Kidney (tissue), 13 donors: ENCODE measurements at regions not wholly inside any gene's neighbourhood (a gene's known extent, or its start where the extent isn't known, plus 50 kb on each side); places are given as distances from the start of the nearest gene placed in this dataset.

Experiments
- DNase-seq, 5 donors: peaks; one replicate each; pipeline ENCODE4 v3.0.0-alpha.2; 2013 to 2020
- FAIRE-seq: peaks from 2 replicates; lab custom pipeline; 2012; peaks lifted over from hg19 to GRCh38; lab: Jason Lieb, UNC
- H3K27ac ChIP-seq, 2 donors: one replicate each; pipeline ENCODE4 v1.7.0; 2013; ENCODE audit warnings: low read depth in 2 of 2, low read length in 2 of 2, inconsistent platforms in 1 of 2
- H3K27me3 ChIP-seq: one replicate; pipeline ENCODE4 v1.7.1; 2013; ENCODE audit warnings: low read length, inconsistent platforms; ENCODE audit not compliant: control insufficient read depth, insufficient read depth
- H3K36me3 ChIP-seq, 3 donors: one replicate each; pipeline versions ENCODE4 v1.7.0 to v1.7.1; 2013; ENCODE audit warnings: low read length in 3 of 3, control low read depth in 1 of 3, inconsistent platforms in 1 of 3; ENCODE audit not compliant: insufficient read depth in 3 of 3, control insufficient read depth in 2 of 3
- H3K4me1 ChIP-seq, 3 donors: one replicate each; pipeline versions ENCODE4 v1.7.0 to v1.7.1; 2013; ENCODE audit warnings: low read length in 3 of 3, inconsistent platforms in 1 of 3, low read depth in 1 of 3; ENCODE audit not compliant: control insufficient read depth in 2 of 3, insufficient read depth in 2 of 3
- H3K4me3 ChIP-seq, 3 donors: one replicate each; pipeline versions ENCODE4 v1.7.0 to v1.8.1; 2013; ENCODE audit warnings: low read length in 3 of 3, control low read depth in 1 of 3, inconsistent platforms in 1 of 3
- H3K9ac ChIP-seq, 3 donors: one replicate each; pipeline versions ENCODE4 v1.7.0 to v1.7.1; 2013; ENCODE audit warnings: low read length in 3 of 3, control low read depth in 1 of 3, inconsistent platforms in 1 of 3
- H3K9me3 ChIP-seq, 3 donors: one replicate each; pipeline versions ENCODE4 v1.7.0 to v1.7.1; 2013; ENCODE audit warnings: low read length in 3 of 3, control low read depth in 1 of 3, inconsistent platforms in 1 of 3; ENCODE audit not compliant: control insufficient read depth in 2 of 3, insufficient read depth in 1 of 3
- CTCF ChIP-seq: IDR thresholded peaks from 3 replicates; pipeline ENCODE4 v1.5.1; 2012; ENCODE audit warnings: mild to moderate bottlenecking, moderate library complexity, borderline replicate concordance; ENCODE audit not compliant: insufficient read depth; ENCODE audit errors: extremely low read depth
- intact Hi-C: fragments of 100-400 bp; cut with DNase I; formaldehyde crosslinking; loops from one replicate; pipeline ENCODE4 v1.11.1; 2022
- donor health status: control.
- donor health status: control.
- donor health status: control.
- donor health status: control.
- donor health status: control.
- donor health status: DM: yes; HTN: yes; CAD: no.
- donor health status: Normal renal cell carcinoma (clear cell type).

DNA sequence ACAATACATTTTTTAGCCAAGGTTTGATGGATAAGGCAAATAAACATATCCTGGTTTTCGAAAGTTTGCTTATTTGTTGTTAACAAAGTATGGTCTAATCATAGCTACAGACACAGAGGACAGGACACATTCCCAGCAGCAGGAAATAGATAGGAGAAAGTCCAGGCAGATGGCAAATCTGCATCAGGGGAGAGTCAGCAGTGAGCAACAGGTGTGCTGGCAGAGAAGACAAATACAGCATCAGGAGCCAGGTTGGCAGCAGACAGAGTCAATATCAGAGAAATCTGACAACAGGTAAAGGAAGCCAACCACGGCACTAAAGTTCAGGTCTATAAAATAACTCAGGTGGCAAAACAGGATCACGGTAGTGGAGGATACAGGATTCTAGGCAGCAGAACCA, 210.7 kb upstream of the PTBP2 start:
- DNase-seq: no peak
- no peaks in the 10 kb centered on the region for H3K4me1 ChIP-seq
- H3K36me3 ChIP-seq: no peaks in the 10 kb centered on the region
- TF ChIP-seq CTCF: no peak
- H3K9ac ChIP-seq: no peak overlapping the region
- intact Hi-C loops: no loop called here
- H3K4me3 ChIP-seq: no peak overlapping the region
- H3K27me3 ChIP-seq: no peaks in the 10 kb centered on the region
- no peak overlapping the region for H3K27ac ChIP-seq
- FAIRE-seq: no peak
- no peaks in the 10 kb centered on the region for H3K9me3 ChIP-seq

- intact Hi-C loops: no loop called here
- Histone ChIP-seq H3K27me3 (no peaks in the 10 kb centered on the region), H3K9me3 (no peaks in the 10 kb centered on the region), H3K27ac (no peak overlapping the region), H3K4me3 (no peak overlapping the region), H3K4me1 (no peaks in the 10 kb centered on the region), H3K36me3 (no peaks in the 10 kb centered on the region), H3K9ac (no peak overlapping the region)
- FAIRE-seq (no peak), DNase-seq (no peak)
- no peak for TF ChIP-seq CTCF
These were observed 208.4 kb upstream of the PTBP2 start for GRCh38 chr1:96513136-96513535.

- H3K27ac ChIP-seq: no peak overlapping the region
- intact Hi-C loops: no loop called here
- no peak for FAIRE-seq
- no peak overlapping the region for H3K9ac ChIP-seq
- peaks cover 0 to 3% (median 0%) of the 10 kb centered on the region in 3 donors for H3K4me1 ChIP-seq
- no peak for TF ChIP-seq CTCF
- H3K4me3 ChIP-seq: no peak overlapping the region
- H3K9me3 ChIP-seq: no peaks in the 10 kb centered on the region
- DNase-seq: no peak
- no peaks in the 10 kb centered on the region for H3K27me3 ChIP-seq
- H3K36me3 ChIP-seq: no peaks in the 10 kb centered on the region
These were observed 206.2 kb upstream of the PTBP2 start for GRCh38 chr1:96515430-96515829.

GRCh38 chr1:96515925-96516324, 205.7 kb upstream of the PTBP2 start:
- H3K9ac ChIP-seq: no peak overlapping the region
- H3K27me3 ChIP-seq: no peaks in the 10 kb centered on the region
- FAIRE-seq: no peak
- no peaks in the 10 kb centered on the region for H3K36me3 ChIP-seq
- no peak overlapping the region for H3K27ac ChIP-seq
- no peak for DNase-seq
- H3K9me3 ChIP-seq: no peaks in the 10 kb centered on the region
- no peak for TF ChIP-seq CTCF
- intact Hi-C loops: no loop called here
- H3K4me1 ChIP-seq: peaks cover 0 to 5% (median 3%) of the 10 kb centered on the region in 3 donors
- H3K4me3 ChIP-seq: no peak overlapping the region
